HG03469 (cell line): ENCODE measurements at regions not wholly inside any gene's neighbourhood (a gene's known extent, or its start where the extent isn't known, plus 50 kb on each side); places are given as distances from the start of the nearest gene placed in this dataset.

ENCODE experiments used
- ATAC-seq: cut with Tn5 transposase; IDR thresholded peaks from one replicate; pipeline ENCODE4 v1.9.1; 2021; ENCODE audit warnings: mild to moderate bottlenecking, moderate library complexity, moderate number of reproducible peaks; ENCODE audit not compliant: unreplicated experiment

GRCh38 chr3:117488983-117489382, 779.4 kb downstream of the TUSC7 start:
- ATAC-seq: no peak

GRCh38 chr3:117489663-117490079, 780.1 kb downstream of the TUSC7 start:
- ATAC-seq: no peak

- ATAC-seq: no peak
These were observed 781.1 kb downstream of the TUSC7 start for GRCh38 chr3:117490716-117491115.

GRCh38 chr3:117495620-117496019, 786.0 kb downstream of the TUSC7 start:
- no peak for ATAC-seq

GRCh38 chr3:117499189-117499870, 789.8 kb downstream of the TUSC7 start:
- ATAC-seq: no peak

GRCh38 chr3:117507958-117508357, 798.4 kb downstream of the TUSC7 start:
- no peak for ATAC-seq

- ATAC-seq: no peak
These were observed 800.3 kb downstream of the TUSC7 start for GRCh38 chr3:117509858-117510257.

- ATAC-seq: no peak
These were observed 800.8 kb downstream of the TUSC7 start for GRCh38 chr3:117510396-117510795.

GRCh38 chr3:117512975-117513374, 803.4 kb downstream of the TUSC7 start:
- ATAC-seq: no peak

GRCh38 chr3:117515309-117515708, 805.7 kb downstream of the TUSC7 start:
- ATAC-seq: no peak

- no peak for ATAC-seq
These were observed 808.8 kb downstream of the TUSC7 start for GRCh38 chr3:117518364-117518763.

GRCh38 chr3:117519776-117520175, 810.2 kb downstream of the TUSC7 start:
- no peak for ATAC-seq

- ATAC-seq: no peak
These were observed 811.0 kb downstream of the TUSC7 start for GRCh38 chr3:117520582-117520981.

- ATAC-seq: no peak
These were observed 813.8 kb downstream of the TUSC7 start for GRCh38 chr3:117523418-117523817.

- no peak for ATAC-seq
These were observed 815.3 kb downstream of the TUSC7 start for GRCh38 chr3:117524890-117525289.

- no peak for ATAC-seq
These were observed 817.0 kb downstream of the TUSC7 start for GRCh38 chr3:117526470-117527079.

- ATAC-seq: no peak
These were observed 817.8 kb downstream of the TUSC7 start for GRCh38 chr3:117527346-117527745.

- ATAC-seq: no peak
These were observed 819.1 kb downstream of the TUSC7 start for GRCh38 chr3:117528688-117529087.

GRCh38 chr3:117531078-117531767, 821.6 kb downstream of the TUSC7 start:
- ATAC-seq: no peak

- ATAC-seq: no peak
These were observed 822.7 kb downstream of the TUSC7 start for GRCh38 chr3:117532268-117532667.

GRCh38 chr3:117534138-117534537, 824.6 kb downstream of the TUSC7 start:
- no peak for ATAC-seq

- ATAC-seq: no peak
These were observed 826.4 kb downstream of the TUSC7 start for GRCh38 chr3:117536006-117536405.
